Osteoblast (primary cell): ENCODE measurements at regions not wholly inside any gene's neighbourhood (a gene's known extent, or its start where the extent isn't known, plus 50 kb on each side); places are given as distances from the start of the nearest gene placed in this dataset.
A peak's percentile ranks its signal among the peaks of the same experiment; 100 is the strongest.

ENCODE experiments used
- DNase-seq: peaks from one replicate; pipeline ENCODE4 v3.0.0; 2011; ENCODE audit warnings: low spot score, mixed read lengths; ENCODE audit not compliant: insufficient read length; ENCODE audit errors: missing footprints
- H2AFZ ChIP-seq: 2 replicates; pipeline ENCODE4 v1.6.0; 2011; ENCODE audit warnings: mild to moderate bottlenecking, low read length
- H3K27ac ChIP-seq: 2 replicates; pipeline ENCODE4 v1.5.1; 2011; ENCODE audit warnings: mild to moderate bottlenecking, low read depth, low read length, moderate library complexity
- H3K27me3 ChIP-seq: 2 replicates; pipeline ENCODE4 v1.6.0; 2012; ENCODE audit warnings: mild to moderate bottlenecking, control low read depth, inconsistent platforms, low read length, moderate library complexity; ENCODE audit not compliant: insufficient read depth
- H3K36me3 ChIP-seq: 2 replicates; pipeline ENCODE4 v1.5.1; 2011; ENCODE audit warnings: mild to moderate bottlenecking, low read length, control low read depth, moderate library complexity; ENCODE audit not compliant: insufficient read depth
- H3K4me1 ChIP-seq: 2 replicates; pipeline ENCODE4 v1.5.1; 2011; ENCODE audit warnings: mild to moderate bottlenecking, low read length, control low read depth, moderate library complexity; ENCODE audit not compliant: insufficient read depth
- H3K4me2 ChIP-seq: 2 replicates; pipeline ENCODE4 v1.6.0; 2011; ENCODE audit warnings: mild to moderate bottlenecking, low read length; ENCODE audit not compliant: insufficient read depth
- H3K4me3 ChIP-seq: fragments of 200-600 bp; sonication (generic); 3 replicates; pipeline ENCODE4 v1.5.1; 2012; ENCODE audit warnings: mild to moderate bottlenecking, low read length, inconsistent platforms; ENCODE audit not compliant: insufficient read depth
- H3K79me2 ChIP-seq: 2 replicates; pipeline ENCODE4 v1.6.0; 2012; ENCODE audit warnings: mild to moderate bottlenecking, low read length, control low read depth, inconsistent platforms; ENCODE audit not compliant: insufficient read depth
- H3K9me3 ChIP-seq: 2 replicates; pipeline ENCODE4 v1.5.1; 2011; ENCODE audit warnings: low read depth, low read length, control low read depth
- H4K20me1 ChIP-seq: 2 replicates; pipeline ENCODE4 v1.6.0; 2012; ENCODE audit warnings: mild to moderate bottlenecking, low read length, control low read depth; ENCODE audit not compliant: insufficient read depth
- CTCF ChIP-seq: IDR thresholded peaks from 2 replicates; pipeline ENCODE4 v1.5.1; 2011; ENCODE audit warnings: mild to moderate bottlenecking, low read depth, low read length, moderate library complexity; ENCODE audit errors: extremely low read depth

GRCh38 chr7:32680259-32681173, 185.2 kb downstream of the AVL9 start:
- Histone ChIP-seq H2AFZ (peak overlapping the region; percentile 56), H4K20me1 (no peaks in the 10 kb centered on the region), H3K36me3 (no peaks in the 10 kb centered on the region), H3K4me1 (no peaks in the 10 kb centered on the region), H3K27me3 (no peaks in the 10 kb centered on the region), H3K9me3 (no peaks in the 10 kb centered on the region), H3K79me2 (no peaks in the 10 kb centered on the region), H3K4me2 (no peak overlapping the region), H3K4me3 (no peak overlapping the region), H3K27ac (no peak overlapping the region)
- TF ChIP-seq CTCF, result no peak
- DNase-seq, result no peak

- H2AFZ ChIP-seq, result no peak overlapping the region
- no peaks in the 10 kb centered on the region for H3K4me1 ChIP-seq
- H3K27me3 ChIP-seq, result no peaks in the 10 kb centered on the region
- no peaks in the 10 kb centered on the region for H4K20me1 ChIP-seq
- H3K36me3 ChIP-seq, result no peaks in the 10 kb centered on the region
- no peak overlapping the region for H3K4me3 ChIP-seq
- no peak for TF ChIP-seq CTCF
- H3K4me2 ChIP-seq, result no peak overlapping the region
- H3K27ac ChIP-seq, result no peak overlapping the region
- no peak for DNase-seq
- no peaks in the 10 kb centered on the region for H3K9me3 ChIP-seq
- H3K79me2 ChIP-seq, result no peaks in the 10 kb centered on the region
Observed at GRCh38 chr7:32679192-32679591, 183.9 kb downstream of the AVL9 start.

GRCh38 chr7:32677593-32677992, 182.3 kb downstream of the AVL9 start:
- no peaks in the 10 kb centered on the region for H3K79me2 ChIP-seq
- no peak overlapping the region for H2AFZ ChIP-seq
- no peaks in the 10 kb centered on the region for H3K9me3 ChIP-seq
- H3K36me3 ChIP-seq, result no peaks in the 10 kb centered on the region
- no peaks in the 10 kb centered on the region for H4K20me1 ChIP-seq
- no peak overlapping the region for H3K4me3 ChIP-seq
- no peaks in the 10 kb centered on the region for H3K27me3 ChIP-seq
- TF ChIP-seq CTCF, result no peak
- no peak overlapping the region for H3K4me2 ChIP-seq
- no peaks in the 10 kb centered on the region for H3K4me1 ChIP-seq
- DNase-seq, result no peak
- no peak overlapping the region for H3K27ac ChIP-seq

- no peak for TF ChIP-seq CTCF
- Histone ChIP-seq H3K27me3 (no peaks in the 10 kb centered on the region), H3K4me2 (no peak overlapping the region), H3K27ac (no peak overlapping the region), H3K4me3 (no peak overlapping the region), H3K4me1 (no peaks in the 10 kb centered on the region), H3K36me3 (no peaks in the 10 kb centered on the region), H3K79me2 (no peaks in the 10 kb centered on the region), H4K20me1 (no peaks in the 10 kb centered on the region), H3K9me3 (no peaks in the 10 kb centered on the region), H2AFZ (no peak overlapping the region)
- no peak for DNase-seq
Observed at GRCh38 chr7:32676249-32676941, 181.1 kb downstream of the AVL9 start.
